GM19240 (cell line): ENCODE measurements at regions not wholly inside any gene's neighbourhood (a gene's known extent, or its start where the extent isn't known, plus 50 kb on each side); places are given as distances from the start of the nearest gene placed in this dataset.
"Not testable (repeated sequence)": the region's sequence is repeated elsewhere in the genome, so short reads cannot be mapped to it uniquely, and the experiment has no call there.

Experiments used
- DNase-seq: peaks from one replicate; pipeline ENCODE4 v3.0.0; 2011; ENCODE audit warnings: low spot score; ENCODE audit not compliant: insufficient read length

DNA sequence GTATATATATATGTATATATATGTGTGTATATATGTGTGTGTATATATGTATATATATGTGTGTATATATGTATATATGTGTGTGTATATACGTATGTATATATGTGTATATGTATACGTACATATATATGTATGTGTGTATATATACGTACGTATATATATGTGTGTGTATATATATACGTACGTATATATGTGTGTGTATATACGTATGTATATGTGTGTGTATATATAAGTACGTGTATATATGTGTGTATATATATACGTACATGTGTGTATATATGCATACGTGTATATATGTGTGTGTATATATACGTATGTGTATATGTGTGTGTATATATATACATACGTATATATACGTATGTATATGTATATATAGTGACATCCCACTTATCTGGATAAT lies 154.4 kb downstream of the CDRT15L2 start:
- no peak for DNase-seq

DNA sequence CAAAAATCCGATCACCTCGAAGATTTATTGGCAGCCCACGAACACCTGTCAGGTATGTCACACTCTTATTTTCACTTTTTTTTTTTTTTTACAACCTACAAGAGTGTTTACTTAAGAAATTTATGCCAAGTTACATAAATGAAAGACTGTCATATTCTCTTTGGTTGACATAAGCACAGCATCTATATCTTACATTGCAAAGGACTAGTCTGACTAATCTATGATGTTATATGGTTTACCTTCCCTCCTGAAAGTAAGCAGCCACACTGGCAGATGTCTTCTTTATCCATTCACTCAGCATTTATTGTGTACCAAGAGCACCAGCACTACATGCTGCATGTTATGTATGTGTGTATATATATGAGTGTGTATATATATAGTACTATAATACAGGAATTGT lies 156.3 kb downstream of the CDRT15L2 start:
- no peak for DNase-seq

- DNase-seq: not testable (repeated sequence)
Observed at GRCh38 chr17:20737636-20738035, 158.1 kb downstream of the CDRT15L2 start.

- no peak for DNase-seq
Observed at GRCh38 chr17:20771104-20771503, 191.6 kb downstream of the CDRT15L2 start.

- no peak for DNase-seq
Observed at GRCh38 chr17:20774472-20775135, 195.1 kb downstream of the CDRT15L2 start.

DNA sequence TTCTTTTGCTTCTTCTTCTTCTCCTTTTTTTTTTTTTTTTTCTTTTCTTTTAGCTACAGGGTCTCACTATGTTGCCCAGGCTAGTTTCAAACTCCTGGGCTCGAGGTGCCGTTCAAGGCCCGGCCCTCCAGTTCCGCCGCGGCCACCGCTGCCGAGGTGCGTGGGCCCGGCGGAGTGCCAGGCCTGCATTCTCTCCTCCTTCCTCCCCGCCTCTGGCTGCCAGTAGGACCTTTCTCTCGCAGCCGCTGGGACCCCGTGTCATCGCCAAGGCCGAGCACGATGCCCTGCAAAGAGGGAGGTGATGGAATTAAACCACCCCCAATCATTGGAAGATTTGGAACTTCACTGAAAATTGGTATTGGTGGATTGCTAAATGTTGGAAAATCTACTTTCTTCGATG lies 195.8 kb downstream of the CDRT15L2 start:
- no peak for DNase-seq

DNA sequence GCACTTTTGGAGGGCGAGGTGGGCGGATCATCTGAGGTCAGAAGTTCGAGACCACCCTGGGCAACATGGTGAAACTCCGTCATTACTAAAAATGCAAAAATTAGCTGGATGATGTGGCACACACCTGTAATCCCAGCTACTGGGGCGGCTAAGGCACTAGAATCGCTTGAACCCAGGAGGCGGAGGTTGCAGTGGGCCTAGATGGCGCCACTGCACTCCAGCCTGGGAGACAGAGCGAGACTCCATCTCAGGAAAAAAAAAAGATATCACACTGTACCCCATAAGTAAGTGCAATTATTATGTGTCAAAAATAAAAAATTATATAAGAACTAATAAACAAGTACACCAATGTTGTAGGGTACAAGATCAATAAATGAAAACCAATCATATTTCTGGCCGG lies 200.0 kb downstream of the CDRT15L2 start:
- DNase-seq: no peak

- DNase-seq: no peak
Observed at GRCh38 chr17:20781260-20781659, 201.7 kb downstream of the CDRT15L2 start.

DNA sequence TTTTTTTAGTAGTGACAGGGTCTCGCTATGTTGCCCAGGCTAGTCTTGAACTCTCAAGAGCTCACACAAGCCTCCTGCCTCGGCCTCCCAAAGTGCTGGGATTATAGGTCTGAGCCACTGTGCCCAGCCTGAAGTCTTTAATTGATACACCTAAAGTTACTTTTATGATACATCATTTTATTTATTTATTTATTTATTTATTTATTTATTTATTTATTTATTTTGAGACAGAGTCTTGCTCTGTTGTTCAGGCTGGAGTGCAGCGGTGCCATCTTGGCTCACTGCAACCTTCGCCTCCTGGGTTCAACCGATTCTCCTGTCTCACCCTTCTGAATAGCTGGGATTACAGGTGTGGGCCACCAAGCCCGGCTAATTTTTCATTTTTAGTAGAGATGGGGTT lies 202.3 kb downstream of the CDRT15L2 start:
- DNase-seq: not testable (repeated sequence)

DNA sequence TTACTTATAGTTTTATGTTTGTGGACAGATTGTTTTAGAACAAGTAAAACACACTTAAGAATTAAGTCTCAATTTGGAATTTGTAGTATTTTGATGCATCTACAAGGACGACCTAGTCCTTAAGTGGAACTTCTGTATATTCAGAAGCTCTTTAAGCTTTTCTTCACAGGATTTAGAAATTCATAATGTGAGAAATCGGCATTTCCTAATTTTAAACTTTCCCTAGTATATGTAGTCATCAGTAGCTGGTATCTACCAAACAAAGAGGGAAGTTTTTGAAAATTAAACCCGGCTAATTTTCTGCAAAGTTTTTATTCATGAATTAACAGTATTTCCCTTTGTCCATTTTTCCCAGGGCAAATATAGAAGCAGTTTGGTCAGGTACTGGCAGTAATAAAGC lies 203.6 kb downstream of the CDRT15L2 start:
- no peak for DNase-seq

DNA sequence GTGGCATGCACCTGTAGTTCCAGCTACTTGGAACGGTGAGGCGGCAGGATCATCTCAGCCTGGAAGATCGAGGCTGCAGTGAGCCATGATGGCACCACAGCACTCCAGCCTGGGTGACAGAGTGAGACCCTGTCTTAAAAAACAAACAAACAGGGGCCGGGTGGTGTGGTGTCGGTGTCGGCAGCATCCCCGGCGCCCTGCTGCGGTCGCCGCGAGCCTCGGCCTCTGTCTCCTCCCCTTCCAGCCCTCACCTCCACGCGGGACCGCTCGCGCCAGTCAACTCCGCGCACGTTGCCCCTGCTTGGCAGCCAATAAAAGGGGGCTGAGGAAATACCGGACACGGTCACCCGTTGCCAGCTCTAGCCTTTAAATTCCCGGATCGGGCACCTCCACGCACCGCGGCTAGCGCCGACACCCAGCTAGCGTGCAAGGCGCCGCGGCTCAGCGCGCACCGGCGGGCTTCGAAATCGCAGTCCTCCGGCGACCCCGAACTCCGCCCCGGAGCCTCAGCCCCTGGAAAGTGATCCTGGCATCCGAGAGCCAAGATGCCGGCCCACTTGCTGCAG lies 204.7 kb downstream of the CDRT15L2 start:
- DNase-seq: no peak

DNA sequence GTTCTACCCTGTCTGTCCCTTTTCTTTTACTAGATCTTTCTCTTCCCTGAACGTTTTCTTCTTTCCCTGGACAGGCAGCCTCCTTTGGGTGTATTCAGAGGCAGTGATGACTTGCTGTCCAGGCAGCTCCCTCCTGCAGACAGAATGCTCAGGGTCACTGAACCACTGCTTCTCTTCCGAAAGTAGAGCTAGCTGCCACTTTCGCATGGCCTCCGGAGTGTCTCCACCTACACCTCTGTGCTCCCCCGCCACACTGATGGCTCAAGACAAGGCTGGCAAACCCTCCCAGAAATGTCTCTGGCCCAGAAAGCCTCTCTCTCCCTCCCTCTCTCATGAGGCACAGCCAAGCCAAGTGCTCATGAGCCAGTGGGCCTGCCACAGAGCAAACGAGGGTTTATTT lies 207.8 kb downstream of the CDRT15L2 start:
- DNase-seq: no peak

GRCh38 chr17:20791626-20792025 lies 212.1 kb downstream of the CDRT15L2 start:
- no peak for DNase-seq

DNA sequence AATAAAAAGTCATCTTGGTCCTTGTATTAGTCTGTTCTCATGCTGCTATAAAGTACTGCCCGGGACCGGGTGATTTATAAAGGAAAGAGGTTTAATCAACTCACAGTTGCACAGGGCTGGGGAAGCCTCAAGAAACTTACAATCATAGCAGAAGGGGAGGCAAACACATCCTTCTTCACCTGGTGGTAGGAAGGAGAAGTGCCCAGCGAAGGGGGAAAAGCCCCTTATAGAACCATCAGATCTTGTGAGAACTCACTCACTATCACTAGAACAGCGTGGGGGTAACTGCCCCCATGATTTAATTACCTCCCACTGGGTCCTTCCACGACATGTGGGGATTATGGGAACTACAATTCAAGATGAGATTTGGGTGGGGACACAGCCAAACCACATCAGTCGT lies 215.0 kb downstream of the CDRT15L2 start:
- DNase-seq: not testable (repeated sequence)

DNA sequence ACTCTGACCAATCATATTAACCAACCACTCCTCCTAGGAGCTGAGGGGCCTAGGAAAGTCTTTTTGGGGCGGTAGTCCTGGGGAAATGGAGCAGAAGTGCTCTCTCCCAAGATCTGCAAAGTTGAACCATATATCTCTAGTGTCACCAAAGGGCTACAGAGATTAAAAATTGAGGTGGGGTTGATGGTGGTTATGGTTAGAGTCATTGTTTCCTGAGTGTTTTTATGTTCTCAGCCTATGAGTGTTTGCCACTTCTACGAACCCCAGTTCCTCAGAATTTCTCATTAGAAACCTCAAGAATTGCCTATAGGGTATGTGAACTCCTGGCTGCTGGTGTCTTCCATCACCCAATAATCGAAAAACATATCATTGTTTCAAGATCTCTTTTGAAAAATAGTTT lies 217.8 kb downstream of the CDRT15L2 start:
- DNase-seq: no peak

- no peak for DNase-seq
Observed at GRCh38 chr17:20800146-20800545, 220.6 kb downstream of the CDRT15L2 start.

- DNase-seq: no peak
Observed at GRCh38 chr17:20805751-20806150, 226.2 kb downstream of the CDRT15L2 start.

DNA sequence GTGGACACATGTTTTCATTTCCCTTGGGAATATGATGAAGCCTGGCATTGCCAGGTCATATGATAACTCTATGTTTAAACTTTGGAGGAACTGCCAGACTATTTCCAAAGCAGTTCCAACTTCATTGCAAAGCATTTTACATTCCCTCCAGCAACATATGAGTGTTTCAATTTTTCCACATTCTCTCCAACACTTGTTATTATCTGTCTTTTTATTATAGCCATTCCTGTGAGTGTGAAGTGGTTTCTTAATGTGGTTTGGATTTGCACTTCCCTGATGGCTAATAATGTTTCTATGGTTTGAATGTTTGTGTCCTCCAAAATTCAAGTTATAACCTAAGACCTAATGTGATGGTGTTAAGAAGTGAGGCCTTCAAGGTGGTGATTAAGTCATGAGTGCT lies 228.0 kb downstream of the CDRT15L2 start:
- DNase-seq: not testable (repeated sequence)

DNA sequence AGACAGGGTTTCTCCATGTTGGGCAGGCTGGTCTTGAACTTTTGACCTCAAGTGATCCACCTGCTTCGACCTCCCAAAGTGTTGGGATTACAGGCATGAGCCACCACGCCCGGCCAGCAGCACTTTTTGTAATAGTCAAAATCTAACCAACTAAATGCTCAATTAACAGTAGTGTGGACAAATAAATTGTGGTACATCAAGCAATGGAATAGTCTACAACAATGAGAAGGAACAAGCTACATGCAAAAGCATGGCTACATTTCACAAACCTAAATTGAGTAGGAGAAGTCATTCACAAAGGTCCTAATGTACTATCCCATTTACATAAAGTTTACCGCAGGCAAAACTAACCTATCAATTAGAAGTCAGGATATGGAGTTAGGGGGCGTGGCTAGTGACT lies 227.4 kb downstream of the USP22 start:
- not testable (repeated sequence) for DNase-seq

GRCh38 chr17:20823905-20824304 lies 218.9 kb downstream of the USP22 start:
- no peak for DNase-seq

GRCh38 chr17:20825539-20825938 lies 217.3 kb downstream of the USP22 start:
- no peak for DNase-seq

- DNase-seq: not testable (repeated sequence)
Observed at GRCh38 chr17:20840453-20840852, 202.4 kb downstream of the USP22 start.
